Suppressor macrophage treated with lipopolysaccharide for 1 hour (primary cell): ENCODE measurements at regions not wholly inside any gene's neighbourhood (a gene's known extent, or its start where the extent isn't known, plus 50 kb on each side); places are given as distances from the start of the nearest gene placed in this dataset.
"Not testable (repeated sequence)": the region's sequence is repeated elsewhere in the genome, so short reads cannot be mapped to it uniquely, and the experiment has no call there.

Experiments used
- DNase-seq, 3 donors: peaks; one replicate each; pipeline ENCODE4 v3.0.0-alpha.2; 2020 to 2022

GRCh38 chr6:131336596-131336995 is 201.3 kb downstream of the AKAP7 start:
- DNase-seq, result no peak

- DNase-seq, result not testable (repeated sequence)
These were observed 211.6 kb downstream of the AKAP7 start for GRCh38 chr6:131346896-131347295.

DNA sequence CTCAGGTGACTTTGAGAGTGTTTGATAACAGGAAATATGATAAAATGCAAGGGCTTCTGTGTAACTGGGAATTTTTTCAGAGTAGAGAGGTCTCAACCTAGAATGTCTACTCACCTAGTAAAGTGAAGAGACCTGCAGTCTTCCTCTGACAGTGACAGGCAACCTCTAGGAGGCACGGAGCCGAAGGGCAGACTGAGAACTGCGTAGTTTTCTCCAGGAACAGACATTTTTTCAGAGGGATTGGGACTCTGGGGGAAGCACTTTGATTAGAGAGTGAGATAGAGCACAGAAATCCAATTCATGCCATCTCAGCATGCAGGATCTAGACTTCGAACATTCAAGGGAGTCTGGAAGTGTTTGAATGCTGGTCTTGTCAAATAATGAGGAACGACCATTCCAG is 213.3 kb downstream of the AKAP7 start:
- no peak for DNase-seq

DNA sequence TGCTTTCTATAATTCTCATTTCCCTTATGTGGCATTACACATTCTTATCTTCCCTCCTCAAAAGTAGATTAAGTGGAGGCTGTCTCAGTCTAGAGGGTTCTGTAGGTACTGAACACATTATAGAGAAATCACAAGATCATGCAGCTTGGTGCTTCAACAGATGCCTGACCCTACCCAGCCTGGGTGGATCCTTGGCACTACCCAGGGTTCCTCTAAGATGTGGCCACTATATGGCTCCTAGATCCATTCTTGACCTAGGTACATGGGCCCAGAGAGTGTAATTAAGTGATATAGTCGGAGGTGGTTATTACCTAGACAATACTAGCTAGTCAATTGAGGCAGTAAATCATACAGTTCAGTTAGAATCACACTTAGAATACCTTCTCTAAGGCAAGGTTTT is 213.9 kb downstream of the AKAP7 start:
- DNase-seq, result no peak

GRCh38 chr6:131353106-131353505 is 217.8 kb downstream of the AKAP7 start:
- DNase-seq, result no peak

DNA sequence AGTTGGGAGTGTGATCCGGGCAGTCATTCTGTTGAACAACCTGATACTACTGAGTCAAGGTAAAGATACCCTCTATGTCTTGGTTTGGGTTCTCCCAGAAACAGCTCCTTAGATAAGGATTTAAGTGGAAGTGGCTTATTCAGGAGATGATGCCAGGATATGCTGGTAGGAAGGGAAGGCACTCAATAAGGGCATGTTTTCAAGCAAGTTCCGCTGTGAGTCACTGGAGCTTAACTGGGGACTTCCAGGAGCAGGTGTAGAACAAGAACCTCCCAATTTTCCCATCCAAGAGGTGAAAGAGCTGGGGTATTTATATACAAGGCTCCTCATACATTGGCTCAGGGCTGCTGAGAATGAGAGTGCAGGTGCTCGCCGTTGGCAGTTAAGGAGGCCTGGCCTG is 218.6 kb downstream of the AKAP7 start:
- DNase-seq, result no peak

DNA sequence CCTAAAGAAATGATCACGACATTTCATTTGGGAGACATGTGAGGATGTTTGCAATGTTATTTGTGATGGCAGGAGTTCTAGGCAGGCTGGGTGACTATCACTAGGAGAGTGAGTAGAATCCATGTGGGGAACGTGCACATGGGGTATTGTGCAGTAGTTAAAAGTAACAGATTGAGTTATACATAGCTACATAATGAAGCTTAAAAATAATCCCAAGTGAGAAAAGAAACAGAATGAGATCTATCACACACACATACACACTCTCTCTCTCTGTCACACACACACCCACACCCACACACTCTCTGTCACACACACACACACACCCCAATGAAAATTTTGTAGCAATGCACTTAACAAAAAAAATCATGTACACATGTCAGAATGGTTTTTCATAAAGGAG is 218.7 kb upstream of the ARG1 start:
- DNase-seq, result no peak

DNA sequence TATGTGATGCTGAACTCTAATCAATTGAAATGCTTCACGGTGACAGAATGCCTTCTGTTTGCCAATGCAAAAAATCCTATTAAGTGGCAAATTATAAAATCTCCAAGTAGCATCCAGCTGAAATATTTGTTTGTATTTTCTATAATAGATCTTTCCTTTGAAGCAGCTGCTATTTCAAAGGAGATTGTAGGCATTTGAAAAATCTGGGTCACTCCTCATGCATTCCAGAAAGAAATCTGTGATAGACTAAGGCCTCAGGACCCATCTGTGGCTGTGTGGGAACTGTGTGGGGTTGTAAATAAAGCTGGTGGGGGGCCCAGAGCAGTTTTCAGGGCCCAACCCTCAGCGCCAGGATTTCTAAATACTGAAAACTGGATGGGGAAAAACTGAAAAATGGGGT is 216.9 kb upstream of the ARG1 start:
- no peak for DNase-seq

DNA sequence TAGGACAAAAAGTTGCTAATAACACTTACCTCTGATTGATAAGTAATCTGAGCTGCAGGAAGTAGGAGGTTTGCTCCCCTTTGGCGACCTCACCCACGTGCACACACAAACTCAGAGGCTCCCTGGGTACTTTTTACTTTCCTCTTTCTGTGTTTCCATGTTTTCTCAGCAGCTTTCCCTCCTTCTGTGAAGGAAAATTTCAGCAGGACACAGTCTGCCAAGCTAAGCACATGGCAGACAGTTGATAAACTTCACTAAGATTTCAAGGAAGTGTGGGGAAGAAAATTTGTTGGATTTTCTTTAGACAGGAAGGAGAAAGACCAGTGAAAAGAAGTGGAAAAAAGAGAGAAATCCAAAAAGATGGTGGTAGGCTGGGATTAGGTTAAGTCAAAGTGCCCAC is 215.5 kb upstream of the ARG1 start:
- DNase-seq, result no peak

DNA sequence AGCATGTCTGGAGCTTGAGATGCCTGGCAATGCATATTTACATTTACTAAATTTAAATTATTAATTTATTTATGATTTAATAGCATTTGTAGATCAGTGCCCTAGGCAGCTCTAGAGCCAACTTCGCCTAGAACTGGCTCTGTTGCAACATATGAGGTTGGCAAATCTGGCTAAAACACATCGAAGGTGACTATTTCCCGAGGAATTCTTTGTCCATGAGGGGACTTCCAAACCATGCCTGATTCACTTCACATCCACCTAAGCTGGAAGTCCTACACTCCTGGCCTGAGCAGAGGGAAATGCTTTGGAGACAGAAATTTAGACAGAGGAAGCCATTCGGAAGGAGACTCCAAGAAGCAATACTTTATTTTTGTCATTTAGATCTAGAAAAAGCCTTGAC is 211.0 kb upstream of the ARG1 start:
- no peak for DNase-seq

DNA sequence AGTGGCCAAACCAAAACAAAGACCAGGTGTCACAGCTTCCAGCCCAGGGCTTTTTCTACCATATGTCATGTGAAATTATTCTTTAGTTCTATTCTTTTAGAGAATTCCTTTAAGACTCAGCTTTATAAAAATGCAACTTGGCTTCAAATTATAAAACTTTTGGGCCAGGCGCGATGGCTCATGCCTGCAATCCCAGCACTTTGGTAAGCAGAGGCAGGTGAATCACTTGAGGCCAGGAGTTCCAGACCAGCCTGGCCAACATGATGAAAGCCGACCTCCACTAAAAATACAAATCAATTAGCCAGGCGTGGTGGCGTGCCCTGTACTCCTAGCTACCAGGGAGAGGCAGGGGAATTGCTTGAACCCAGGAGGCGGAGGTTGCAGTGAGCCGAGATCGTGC is 210.3 kb upstream of the ARG1 start:
- no peak for DNase-seq

DNA sequence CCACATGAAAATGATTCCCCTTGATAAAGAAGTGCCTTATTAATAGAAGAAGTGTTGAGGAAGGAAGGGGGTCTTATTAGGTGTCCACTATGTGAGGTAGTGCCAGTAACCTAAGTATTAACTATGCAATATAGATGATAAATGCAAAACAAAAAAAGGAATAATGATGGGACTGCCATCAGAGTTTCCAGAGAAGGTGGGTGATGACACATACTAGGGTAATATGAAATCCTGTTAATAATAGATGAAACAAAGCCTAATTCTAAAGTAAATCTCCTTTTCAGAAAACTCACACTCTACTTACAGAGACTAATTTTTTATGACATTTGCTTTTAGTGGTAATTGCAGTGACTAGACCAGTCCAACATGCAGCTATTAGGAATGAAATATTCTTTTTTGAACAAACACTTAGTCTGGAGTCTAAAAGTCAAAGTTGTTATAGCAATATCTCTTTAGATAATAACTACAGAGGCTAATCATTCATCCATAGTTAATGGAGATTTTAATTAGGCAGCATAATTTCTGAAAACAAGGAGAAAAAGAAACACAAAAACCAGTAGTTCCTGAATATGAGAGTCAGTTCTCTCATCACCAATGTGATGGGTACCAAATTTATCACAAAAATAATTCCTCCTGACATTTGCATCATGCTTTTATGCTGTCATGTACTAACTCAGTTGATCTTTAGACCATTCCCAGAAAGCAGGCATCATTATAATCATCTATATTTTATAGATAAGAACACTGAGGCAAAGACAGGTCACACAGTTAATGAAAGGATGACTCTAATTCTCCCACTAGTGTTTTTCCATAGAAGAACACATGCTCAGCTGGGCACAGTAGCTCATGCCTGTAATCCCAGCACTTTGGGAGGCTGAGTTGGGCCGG is 208.8 kb upstream of the ARG1 start:
- no peak for DNase-seq

GRCh38 chr6:131366223-131366622 is 206.8 kb upstream of the ARG1 start:
- no peak for DNase-seq

- DNase-seq, result no peak
These were observed 205.7 kb upstream of the ARG1 start for GRCh38 chr6:131367206-131367873.

DNA sequence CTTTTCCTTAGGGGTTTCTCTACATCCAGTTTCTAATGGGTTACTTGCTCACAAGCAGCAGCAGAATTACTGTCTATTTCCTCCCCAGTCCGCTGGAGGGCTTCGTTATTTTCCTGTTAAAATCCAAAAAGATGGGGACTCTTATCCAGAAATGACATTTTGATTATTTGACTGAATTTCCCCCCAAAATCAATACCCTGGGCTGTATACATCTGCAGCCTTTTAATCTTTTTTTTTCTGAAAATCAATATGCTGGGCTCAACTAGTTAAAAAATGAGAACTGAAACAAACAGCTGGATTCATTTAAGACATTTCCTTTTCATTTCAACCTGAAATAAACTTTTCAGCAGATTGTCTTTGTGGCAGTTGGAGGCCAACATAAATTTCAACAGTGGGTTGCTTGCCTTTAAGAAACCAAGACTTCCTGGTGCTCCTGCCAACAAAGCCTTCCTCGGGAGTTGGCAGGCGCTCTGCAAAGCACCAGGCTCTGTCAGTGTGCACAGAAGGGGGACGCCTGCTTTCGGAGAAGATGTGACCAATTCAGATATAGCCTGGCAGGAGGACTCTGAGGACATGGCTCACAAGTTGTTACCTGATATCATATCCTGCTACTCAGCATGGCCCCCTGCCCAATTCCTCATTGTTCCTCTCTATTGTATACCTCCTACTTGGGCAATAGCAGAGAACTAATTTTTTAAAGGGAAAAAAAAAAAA is 204.7 kb upstream of the ARG1 start:
- DNase-seq, result peak in 2 of 3 donors; percentile 4 to 11

DNA sequence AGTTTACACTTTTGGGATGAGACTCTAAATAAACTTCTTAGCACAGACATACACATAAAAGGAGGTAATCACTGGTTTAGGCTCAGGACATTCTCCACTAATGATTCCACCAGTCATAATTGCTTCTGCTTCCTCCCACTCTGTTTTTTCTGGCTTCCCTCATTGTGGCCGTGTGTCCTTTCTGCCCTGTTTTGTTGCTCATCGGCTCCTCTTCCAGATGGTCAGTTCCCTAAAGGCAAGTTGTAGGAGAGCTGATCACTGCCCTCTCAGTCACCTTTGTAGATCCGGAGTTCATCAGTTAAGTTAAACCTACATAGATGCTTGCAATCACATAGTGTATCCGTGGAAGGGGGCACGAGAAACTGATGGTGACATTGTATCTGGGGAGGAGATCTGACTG is 200.5 kb upstream of the ARG1 start:
- DNase-seq, result no peak

GRCh38 chr6:131377112-131377705 is 195.8 kb upstream of the ARG1 start:
- no peak for DNase-seq

GRCh38 chr6:131378874-131379273 is 194.2 kb upstream of the ARG1 start:
- no peak for DNase-seq

DNA sequence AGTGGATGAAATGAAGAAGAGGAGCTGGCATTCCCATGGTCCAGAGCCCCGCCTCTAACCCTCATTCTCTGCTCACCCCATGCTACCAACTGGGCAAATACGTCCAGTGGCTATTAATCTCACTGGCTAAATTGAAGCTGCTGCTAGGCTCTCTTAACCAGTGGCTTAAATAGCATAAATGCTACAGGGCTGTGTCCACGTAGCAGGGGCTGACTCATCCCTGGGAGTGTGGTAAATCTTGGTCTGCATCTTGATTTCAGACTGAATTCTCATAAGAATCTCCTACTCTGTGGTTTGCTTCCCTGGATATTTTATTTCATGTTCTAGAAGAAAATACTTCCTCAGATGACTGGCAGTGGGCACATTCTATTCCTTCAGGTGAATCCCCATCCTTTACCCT is 193.1 kb upstream of the ARG1 start:
- no peak for DNase-seq

DNA sequence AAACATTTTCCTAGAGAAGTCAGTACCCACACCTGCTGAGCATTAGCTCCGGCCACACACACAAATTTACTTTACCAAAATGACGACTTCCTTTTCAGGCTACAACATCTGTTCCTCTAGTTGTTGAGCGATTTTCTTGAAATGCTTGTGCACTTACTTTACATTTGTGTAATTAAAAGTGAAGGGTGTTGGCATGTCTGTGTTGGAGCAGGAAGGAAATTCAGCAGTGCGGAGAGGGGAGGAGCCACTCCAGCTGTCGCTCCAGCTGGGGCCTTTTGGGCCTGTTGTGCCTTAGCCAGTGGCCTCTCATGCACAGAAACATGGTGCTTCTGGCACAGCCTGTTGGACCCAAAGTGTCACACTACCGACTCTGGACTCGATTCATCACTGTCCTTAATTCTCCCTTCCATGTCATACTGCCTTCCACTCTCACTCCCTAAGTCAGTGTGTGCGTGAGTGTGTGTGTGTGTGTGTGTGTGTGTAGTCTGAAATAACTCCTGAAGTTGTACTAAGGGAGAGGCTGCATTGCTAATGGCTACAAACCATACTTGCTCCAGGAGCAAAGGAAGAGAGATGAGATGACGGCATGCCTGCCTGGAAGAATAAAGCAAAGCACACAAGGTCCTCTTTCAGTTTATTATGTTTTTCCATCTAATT is 191.8 kb upstream of the ARG1 start:
- no peak for DNase-seq

DNA sequence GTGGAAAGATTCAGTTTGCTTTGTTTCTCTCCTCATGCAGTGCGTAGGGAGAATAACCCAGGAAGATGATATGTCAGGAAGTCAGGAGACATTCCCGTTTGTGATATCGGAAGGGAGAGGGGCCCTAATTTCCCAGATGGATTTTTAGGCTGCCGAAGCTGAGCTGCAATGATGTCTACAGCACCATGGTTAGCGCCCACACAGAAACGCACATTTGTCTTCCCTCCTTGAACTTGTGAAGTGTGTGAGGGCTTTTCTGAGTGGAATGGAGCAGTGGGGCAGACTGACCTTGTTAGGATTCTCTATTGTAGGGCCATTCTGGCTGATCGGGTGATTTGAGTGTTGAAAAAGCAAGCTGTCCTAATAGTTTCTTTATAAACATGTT is 191.3 kb upstream of the ARG1 start:
- no peak for DNase-seq

GRCh38 chr6:131382631-131383030 is 190.4 kb upstream of the ARG1 start:
- DNase-seq, result no peak
